Gastrocnemius medialis (tissue), 4 donors: ENCODE measurements at regions not wholly inside any gene's neighbourhood (a gene's known extent, or its start where the extent isn't known, plus 50 kb on each side); places are given as distances from the start of the nearest gene placed in this dataset.

Source experiments
- ATAC-seq, 2 donors: fragments of 150-250 bp; one replicate each; pipeline ENCODE4 v1.9.1; 2016
- DNase-seq, 2 donors: peaks; one replicate each; pipeline ENCODE4 v3.0.0-alpha.2; 2019
- H3K27ac ChIP-seq, 4 donors: fragments of 200-600 bp; sonication (generic); 1 replicate in 1 of 4; 2 replicates in 3 of 4; pipeline ENCODE4 v1.5.1; 2016 to 2018; ENCODE audit warnings: mild to moderate bottlenecking in 2 of 4, moderate library complexity in 1 of 4
- H3K27me3 ChIP-seq, 3 donors: fragments of 200-600 bp; sonication (generic) in 2 of 3; 1 replicate in 1 of 3; 2 replicates in 2 of 3; pipeline versions ENCODE4 v1.5.1 to v1.6.0; 2016 to 2019; ENCODE audit warnings: mild to moderate bottlenecking in 1 of 3, moderate library complexity in 1 of 3
- H3K36me3 ChIP-seq, 2 donors: fragments of 200-600 bp; sonication (generic) in 1 of 2; one replicate each; pipeline ENCODE4 v1.5.1; 2017 to 2018
- H3K4me1 ChIP-seq, 2 donors: fragments of 200-600 bp; sonication (generic) in 1 of 2; one replicate each; pipeline ENCODE4 v1.5.1; 2016 to 2017; ENCODE audit warnings: mild to moderate bottlenecking in 2 of 2
- H3K4me3 ChIP-seq, 4 donors: fragments of 200-600 bp; sonication (generic) in 3 of 4; 1 replicate in 1 of 4; 2 replicates in 3 of 4; pipeline ENCODE4 v1.5.1; 2016 to 2019; ENCODE audit warnings: mild to moderate bottlenecking in 2 of 4
- H3K9me3 ChIP-seq, 3 donors: fragments of 200-600 bp; sonication (generic) in 2 of 3; 1 replicate in 1 of 3; 2 replicates in 2 of 3; pipeline ENCODE4 v1.5.1; 2016 to 2019
- POLR2A ChIP-seq, 2 donors: fragments of 450-650 bp; IDR thresholded peaks; one replicate each; pipeline ENCODE4 v1.6.1; 2017; ENCODE audit warnings: antibody characterized with exemption in 2 of 2, mild to moderate bottlenecking in 2 of 2, moderate library complexity in 2 of 2
- in situ Hi-C, 4 donors: fragments of 200-750 bp; cut with MboI; loops; one replicate each; pipeline versions ENCODE4 v1.15.0 to v1.8.0; 2017; ENCODE audit warnings: low sequenced_read_pairs in 4 of 4
- intact Hi-C: fragments of 100-400 bp; cut with DNase I; formaldehyde crosslinking; loops from one replicate; pipeline ENCODE4 v1.15.1; 2023; ENCODE audit warnings: low total_unique reads
- TF ChIP-seq, protein P1 (sequence below), 5 experiments: fragments of 450-650 bp in 3 of 5; fragments of 200-600 bp in 2 of 5; sonication (generic) in 2 of 5; IDR thresholded peaks in 4 of 5; conservative IDR thresholded peaks in 1 of 5; 1 replicate in 4 of 5; 2 replicates in 1 of 5; pipeline ENCODE4 v1.5.1; 2016 to 2019; ENCODE audit warnings: antibody characterized with exemption in 5 of 5, mild to moderate bottlenecking in 3 of 5, moderate library complexity in 3 of 5

DNA sequence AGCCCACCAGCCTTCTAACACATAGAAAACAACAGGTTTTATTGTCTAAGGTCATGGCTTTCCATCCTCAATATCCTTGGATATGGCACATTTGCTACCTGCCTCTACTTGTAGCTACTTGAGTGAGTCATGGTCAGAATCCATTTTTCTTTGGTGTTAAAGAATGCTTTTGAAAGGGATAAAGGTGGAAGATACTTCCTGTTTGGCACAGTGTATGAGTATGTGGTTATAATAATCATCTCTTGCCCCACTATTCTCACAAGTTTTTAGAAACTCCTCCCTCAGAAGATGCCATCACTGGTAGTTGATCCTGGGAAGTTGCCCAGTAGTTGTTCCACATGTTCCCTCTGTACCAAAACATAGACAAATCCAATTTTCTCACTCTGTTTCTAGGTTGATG lies 508.6 kb upstream of the IL12A start:
- in situ Hi-C loops = no loop called here
- ATAC-seq = no peak

GRCh38 chr3:159482241-159482993 lies 506.2 kb upstream of the IL12A start:
- Histone ChIP-seq H3K27me3 (no peaks in the 10 kb centered on the region), H3K4me1 (no peaks in the 10 kb centered on the region), H3K36me3 (no peaks in the 10 kb centered on the region), H3K27ac (no peak overlapping the region), H3K4me3 (no peak overlapping the region), H3K9me3 (no peaks in the 10 kb centered on the region)
- no peak for DNase-seq
- ATAC-seq = no peak
- in situ Hi-C loops (no loop called here), intact Hi-C loops (no loop called here)
- TF ChIP-seq POLR2A (IDR thresholded peaks at IDR 0.05) = no peak
- TF ChIP-seq, protein P1, sequence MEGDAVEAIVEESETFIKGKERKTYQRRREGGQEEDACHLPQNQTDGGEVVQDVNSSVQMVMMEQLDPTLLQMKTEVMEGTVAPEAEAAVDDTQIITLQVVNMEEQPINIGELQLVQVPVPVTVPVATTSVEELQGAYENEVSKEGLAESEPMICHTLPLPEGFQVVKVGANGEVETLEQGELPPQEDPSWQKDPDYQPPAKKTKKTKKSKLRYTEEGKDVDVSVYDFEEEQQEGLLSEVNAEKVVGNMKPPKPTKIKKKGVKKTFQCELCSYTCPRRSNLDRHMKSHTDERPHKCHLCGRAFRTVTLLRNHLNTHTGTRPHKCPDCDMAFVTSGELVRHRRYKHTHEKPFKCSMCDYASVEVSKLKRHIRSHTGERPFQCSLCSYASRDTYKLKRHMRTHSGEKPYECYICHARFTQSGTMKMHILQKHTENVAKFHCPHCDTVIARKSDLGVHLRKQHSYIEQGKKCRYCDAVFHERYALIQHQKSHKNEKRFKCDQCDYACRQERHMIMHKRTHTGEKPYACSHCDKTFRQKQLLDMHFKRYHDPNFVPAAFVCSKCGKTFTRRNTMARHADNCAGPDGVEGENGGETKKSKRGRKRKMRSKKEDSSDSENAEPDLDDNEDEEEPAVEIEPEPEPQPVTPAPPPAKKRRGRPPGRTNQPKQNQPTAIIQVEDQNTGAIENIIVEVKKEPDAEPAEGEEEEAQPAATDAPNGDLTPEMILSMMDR (IDR thresholded peaks at IDR 0.05 in 4 of 5, conservative IDR thresholded peaks at IDR 0.05 in 1 of 5) = no peak

More for the DNA sequence above, 508.6 kb upstream of the IL12A start:
- no peak for DNase-seq
- no peaks in the 10 kb centered on the region for H3K9me3 ChIP-seq
- no peak overlapping the region for H3K4me3 ChIP-seq
- no peak for TF ChIP-seq POLR2A (IDR thresholded peaks at IDR 0.05)
- TF ChIP-seq, protein P1 (IDR thresholded peaks at IDR 0.05 in 4 of 5, conservative IDR thresholded peaks at IDR 0.05 in 1 of 5) = no peak
- H3K27ac ChIP-seq = no peak overlapping the region
- H3K4me1 ChIP-seq = no peaks in the 10 kb centered on the region
- H3K27me3 ChIP-seq = no peaks in the 10 kb centered on the region
- H3K36me3 ChIP-seq = no peaks in the 10 kb centered on the region
- intact Hi-C loops = no loop called here

DNA sequence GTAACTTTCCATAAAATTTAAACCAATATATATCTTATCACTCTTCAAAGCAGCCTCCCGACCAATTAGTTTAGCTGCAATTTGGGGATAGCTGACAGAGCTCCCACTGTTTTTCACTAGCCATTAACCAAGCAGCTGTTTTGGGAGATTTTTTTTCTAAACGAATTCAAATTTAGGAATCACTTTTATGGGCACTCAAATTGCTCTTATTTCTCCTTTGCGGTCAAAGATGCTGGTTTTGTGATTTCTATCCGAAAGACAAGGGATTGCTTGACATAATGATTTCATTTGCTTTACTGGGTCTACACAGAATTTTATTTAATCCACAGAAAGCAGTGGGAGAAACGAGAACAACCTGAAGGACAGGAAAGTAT lies 505.7 kb upstream of the IL12A start:
- H3K27ac ChIP-seq = no peak overlapping the region
- TF ChIP-seq, protein P1 (IDR thresholded peaks at IDR 0.05 in 4 of 5, conservative IDR thresholded peaks at IDR 0.05 in 1 of 5) = no peak
- no peak for TF ChIP-seq POLR2A (IDR thresholded peaks at IDR 0.05)
- no peaks in the 10 kb centered on the region for H3K27me3 ChIP-seq
- DNase-seq (no peak), ATAC-seq (no peak)
- no peak overlapping the region for H3K4me3 ChIP-seq
- no peaks in the 10 kb centered on the region for H3K36me3 ChIP-seq
- intact Hi-C loops (no loop called here), in situ Hi-C loops (no loop called here)
- no peaks in the 10 kb centered on the region for H3K9me3 ChIP-seq
- no peaks in the 10 kb centered on the region for H3K4me1 ChIP-seq

DNA sequence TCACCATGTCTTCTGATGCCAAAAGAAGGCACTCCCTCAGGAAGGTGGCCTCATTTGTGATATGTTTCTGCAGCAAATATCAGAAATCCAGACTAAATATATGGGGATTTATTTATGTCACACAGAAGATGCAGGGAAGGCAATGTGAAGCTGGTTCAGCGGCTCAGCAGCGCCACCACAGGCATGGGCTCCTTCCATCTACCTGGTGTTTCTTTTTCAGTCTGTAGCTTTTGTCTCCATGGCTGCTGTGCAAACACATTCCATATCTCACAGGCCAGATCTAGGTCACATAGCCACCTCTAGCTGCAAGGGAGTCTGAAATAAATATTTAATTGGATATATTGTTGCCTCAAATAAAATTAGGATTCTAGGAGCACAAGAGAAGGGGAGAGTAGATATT lies 502.1 kb upstream of the IL12A start:
- no peaks in the 10 kb centered on the region for H3K27me3 ChIP-seq
- no peak for TF ChIP-seq POLR2A (IDR thresholded peaks at IDR 0.05)
- TF ChIP-seq, protein P1 (IDR thresholded peaks at IDR 0.05 in 4 of 5, conservative IDR thresholded peaks at IDR 0.05 in 1 of 5) = no peak
- in situ Hi-C loops = no loop called here
- no peak for ATAC-seq
- no peaks in the 10 kb centered on the region for H3K36me3 ChIP-seq
- no peak overlapping the region for H3K27ac ChIP-seq
- intact Hi-C loops = no loop called here
- no peaks in the 10 kb centered on the region for H3K9me3 ChIP-seq
- H3K4me3 ChIP-seq = no peak overlapping the region
- no peak for DNase-seq
- H3K4me1 ChIP-seq = no peaks in the 10 kb centered on the region

DNA sequence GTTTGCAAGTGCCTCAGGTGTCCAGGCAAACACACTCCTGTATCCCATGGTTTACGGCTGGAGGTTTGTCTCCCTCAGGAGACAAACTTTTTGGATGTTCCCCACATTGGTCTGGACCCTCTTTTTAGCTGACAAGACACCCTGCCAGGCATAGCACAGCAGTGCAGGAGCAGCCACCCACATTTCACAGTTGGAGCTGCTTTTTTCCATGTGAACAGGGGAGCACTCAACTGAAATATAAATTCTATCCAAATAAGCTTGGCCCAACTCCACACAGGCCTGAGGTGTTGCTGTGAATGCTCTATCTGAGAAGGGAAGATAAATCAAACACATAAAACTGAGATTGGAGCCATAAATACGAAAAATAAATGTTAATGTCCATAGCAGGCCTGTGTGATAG lies 501.3 kb upstream of the IL12A start:
- no peaks in the 10 kb centered on the region for H3K36me3 ChIP-seq
- intact Hi-C loops = no loop called here
- in situ Hi-C loops = no loop called here
- ATAC-seq (no peak), DNase-seq (no peak)
- TF ChIP-seq POLR2A (IDR thresholded peaks at IDR 0.05) = no peak
- TF ChIP-seq, protein P1 (IDR thresholded peaks at IDR 0.05 in 4 of 5, conservative IDR thresholded peaks at IDR 0.05 in 1 of 5) = no peak
- H3K27ac ChIP-seq = no peak overlapping the region
- H3K27me3 ChIP-seq = no peaks in the 10 kb centered on the region
- H3K4me1 ChIP-seq = no peaks in the 10 kb centered on the region
- no peak overlapping the region for H3K4me3 ChIP-seq
- H3K9me3 ChIP-seq = no peaks in the 10 kb centered on the region
